ENCODE measurements at regions not wholly inside any gene's neighbourhood (a gene's known extent, or its start where the extent isn't known, plus 50 kb on each side); places are given as distances from the start of the nearest gene placed in this dataset.
"Not testable (repeated sequence)": the region's sequence is repeated elsewhere in the genome, so short reads cannot be mapped to it uniquely, and the experiment has no call there.

DNA sequence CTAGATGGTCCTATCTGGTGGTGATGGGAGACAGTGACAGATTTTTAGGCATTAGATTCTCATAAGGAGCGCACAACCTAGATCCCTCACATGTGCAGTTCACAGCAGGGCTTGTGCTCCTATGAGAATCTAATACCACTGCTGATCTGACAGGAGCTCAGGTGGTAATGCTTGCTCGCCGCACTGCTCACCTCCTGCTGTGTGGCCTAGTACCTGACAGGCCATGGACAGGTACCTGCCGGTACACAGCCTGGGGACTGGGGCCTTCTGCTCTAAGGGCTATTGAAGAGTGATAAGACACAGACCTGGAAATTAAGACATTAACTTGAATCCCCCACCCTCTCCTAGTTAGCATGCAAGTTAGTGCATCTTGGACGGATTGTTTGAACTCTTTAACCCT lies 64.4 kb downstream of the KLRB1 start:
- not testable (repeated sequence) for DNase-seq (ENCODE audit: low read depth)

DNA sequence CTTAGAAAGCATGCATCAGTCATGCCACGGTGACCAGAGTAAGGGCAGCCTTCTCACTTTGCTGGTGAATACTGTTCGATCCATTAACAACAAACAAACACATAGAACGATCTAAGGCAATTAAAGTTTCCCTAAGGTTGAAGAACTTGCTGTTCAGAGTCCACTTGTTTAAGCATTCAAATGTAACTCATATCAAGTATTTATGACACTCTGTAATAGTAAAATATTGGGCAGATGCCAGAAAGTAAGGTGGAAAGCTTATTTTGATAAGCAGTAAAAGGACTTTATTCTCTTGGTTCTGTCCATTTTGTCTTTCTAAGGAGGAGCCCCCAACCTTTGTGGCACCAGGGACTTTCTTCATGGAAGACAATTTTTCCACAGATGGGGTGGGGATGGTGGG lies 64.9 kb downstream of the KLRB1 start:
- not testable (repeated sequence) for DNase-seq (ENCODE audit: low read depth); H3K4me3 ChIP-seq (ENCODE audit: low read length)

More for the DNA sequence above, 64.4 kb downstream of the KLRB1 start:
- H3K4me3 ChIP-seq (ENCODE audit: low read length) = not testable (repeated sequence)

DNA sequence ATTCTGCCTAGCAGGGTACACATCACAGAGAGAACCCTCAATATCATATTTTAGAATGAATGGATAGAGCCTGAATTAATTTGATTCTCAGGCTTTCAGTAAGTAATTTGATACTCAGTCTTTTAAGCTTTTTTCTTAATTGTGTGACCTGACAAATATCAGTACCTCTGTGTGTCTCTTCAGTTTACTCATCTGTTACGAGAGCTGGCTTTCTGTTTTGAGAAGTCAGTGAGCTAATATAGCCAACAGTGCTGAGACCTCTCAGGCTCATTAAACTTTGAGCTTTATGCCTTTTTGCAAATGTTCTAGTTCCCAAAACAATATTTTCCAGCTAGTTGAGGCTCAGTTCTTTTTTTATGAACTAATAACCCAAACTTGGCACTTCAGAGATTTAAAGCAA lies 91.8 kb downstream of the KLRB1 start:
- not testable (repeated sequence) for DNase-seq (ENCODE audit: low read depth); H3K4me3 ChIP-seq (ENCODE audit: low read length)

DNA sequence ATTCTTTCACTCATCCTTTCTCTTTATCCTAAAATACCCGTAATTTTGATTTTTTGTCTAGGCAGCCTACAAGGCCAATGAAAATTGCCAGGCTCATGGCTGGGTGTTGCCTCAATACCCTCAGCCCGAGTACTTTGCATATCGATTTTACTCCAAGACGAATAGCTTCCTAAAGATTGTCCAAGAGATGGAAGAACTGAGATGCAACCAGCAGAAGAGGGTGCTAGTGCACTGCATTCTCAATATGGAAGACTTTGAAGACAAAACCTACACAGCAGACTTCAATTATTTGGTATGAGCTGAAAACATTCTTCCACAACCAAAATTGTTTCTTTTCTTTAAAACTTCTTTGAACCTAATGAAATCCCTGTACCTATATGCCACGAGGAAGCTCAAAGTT lies 95.0 kb downstream of the KLRB1 start:
- not testable (repeated sequence) for DNase-seq (ENCODE audit: low read depth)

DNA sequence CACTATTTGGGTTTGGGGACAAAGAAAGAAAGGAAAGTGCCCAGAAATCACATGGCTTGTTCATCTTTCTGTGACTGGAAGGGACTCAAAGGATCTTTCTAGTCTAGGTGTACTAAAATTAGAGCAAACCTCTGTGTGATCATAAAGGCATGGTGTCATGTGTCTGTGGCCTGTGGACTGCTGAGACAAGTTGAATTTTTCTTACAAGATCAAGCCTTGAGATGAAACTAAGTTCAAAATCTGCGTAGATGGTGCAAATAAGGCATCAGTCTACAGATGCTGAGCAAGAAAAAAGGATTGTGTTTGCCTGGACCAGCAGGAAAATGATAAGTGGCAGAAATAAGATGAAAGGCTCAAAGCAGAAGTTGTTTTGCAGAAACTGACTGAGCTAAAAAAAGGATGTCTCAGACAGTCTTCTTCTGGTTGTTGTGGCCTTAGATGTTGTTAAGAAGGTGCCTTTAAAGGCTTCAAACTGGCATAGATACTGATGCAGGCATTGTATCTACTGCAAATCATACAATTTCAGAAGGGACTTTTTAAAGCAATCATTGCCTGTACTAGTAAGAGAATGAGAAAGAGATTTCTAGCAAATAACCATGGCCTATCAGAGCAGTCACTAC lies 97.2 kb downstream of the KLRB1 start:
- DNase-seq (ENCODE audit: low read depth); H3K4me3 ChIP-seq (ENCODE audit: low read length): not testable (repeated sequence)

More for the DNA sequence above, 95.0 kb downstream of the KLRB1 start:
- not testable (repeated sequence) for H3K4me3 ChIP-seq (ENCODE audit: low read length)

DNA sequence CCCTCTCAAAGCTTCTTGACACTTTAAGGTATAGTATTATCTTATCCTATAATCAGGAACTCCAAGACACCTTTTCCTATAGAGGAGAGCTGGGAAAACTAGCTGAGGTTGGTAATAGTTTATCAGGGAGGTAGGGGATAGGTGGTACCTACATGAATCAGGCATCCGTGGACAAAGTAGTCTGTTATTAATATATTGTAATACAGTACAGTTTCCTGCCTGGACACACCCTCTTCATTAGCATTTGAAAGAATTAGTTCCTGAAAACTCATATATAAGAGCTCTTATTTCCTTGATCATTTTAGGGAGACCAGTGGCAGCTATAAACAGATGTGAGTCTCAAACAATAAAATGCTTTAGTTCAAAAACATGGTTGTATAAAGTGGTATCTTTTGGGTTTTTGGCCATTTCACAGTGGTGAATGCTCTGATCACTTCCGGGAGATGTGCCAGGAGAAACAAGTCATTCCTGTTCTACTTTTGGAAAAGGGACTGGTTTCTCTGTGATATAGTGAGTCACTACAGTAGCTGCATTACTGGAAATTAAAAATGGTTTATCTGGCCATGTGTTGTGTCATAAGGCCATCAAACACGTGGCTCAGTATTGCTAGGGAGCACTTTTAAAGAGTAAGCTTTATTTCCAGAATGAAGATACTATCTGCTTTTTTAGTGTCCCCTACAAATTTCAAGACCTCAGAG lies 98.1 kb downstream of the KLRB1 start:
- H3K4me3 ChIP-seq (ENCODE audit: low read length) = no peak overlapping the region
- TF ChIP-seq, protein P1, sequence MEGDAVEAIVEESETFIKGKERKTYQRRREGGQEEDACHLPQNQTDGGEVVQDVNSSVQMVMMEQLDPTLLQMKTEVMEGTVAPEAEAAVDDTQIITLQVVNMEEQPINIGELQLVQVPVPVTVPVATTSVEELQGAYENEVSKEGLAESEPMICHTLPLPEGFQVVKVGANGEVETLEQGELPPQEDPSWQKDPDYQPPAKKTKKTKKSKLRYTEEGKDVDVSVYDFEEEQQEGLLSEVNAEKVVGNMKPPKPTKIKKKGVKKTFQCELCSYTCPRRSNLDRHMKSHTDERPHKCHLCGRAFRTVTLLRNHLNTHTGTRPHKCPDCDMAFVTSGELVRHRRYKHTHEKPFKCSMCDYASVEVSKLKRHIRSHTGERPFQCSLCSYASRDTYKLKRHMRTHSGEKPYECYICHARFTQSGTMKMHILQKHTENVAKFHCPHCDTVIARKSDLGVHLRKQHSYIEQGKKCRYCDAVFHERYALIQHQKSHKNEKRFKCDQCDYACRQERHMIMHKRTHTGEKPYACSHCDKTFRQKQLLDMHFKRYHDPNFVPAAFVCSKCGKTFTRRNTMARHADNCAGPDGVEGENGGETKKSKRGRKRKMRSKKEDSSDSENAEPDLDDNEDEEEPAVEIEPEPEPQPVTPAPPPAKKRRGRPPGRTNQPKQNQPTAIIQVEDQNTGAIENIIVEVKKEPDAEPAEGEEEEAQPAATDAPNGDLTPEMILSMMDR (conservative IDR thresholded peaks at IDR 0.05; ENCODE audit: low read length) = no peak
- DNase-seq (ENCODE audit: low read depth) = peak; percentile 59

DNA sequence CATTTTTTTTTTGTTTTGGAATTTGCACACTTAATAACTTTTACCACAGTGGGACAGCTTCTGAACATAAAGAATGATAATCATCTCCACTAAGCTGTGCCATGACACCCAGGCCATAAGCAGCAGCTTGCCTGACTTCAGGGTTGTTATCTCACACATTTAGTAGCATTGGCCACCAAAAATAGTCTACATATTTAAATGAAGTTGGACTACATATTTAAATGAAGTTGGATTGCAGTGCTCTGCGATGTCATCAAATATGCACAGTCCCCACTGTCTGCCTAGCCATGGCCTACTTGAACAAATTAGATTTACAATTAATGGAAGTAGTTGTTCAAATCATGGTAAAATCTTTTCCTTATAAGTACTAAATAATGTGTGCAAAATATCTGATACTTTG lies 101.0 kb downstream of the KLRB1 start:
- DNase-seq (ENCODE audit: low read depth) = no peak
- H3K4me3 ChIP-seq (ENCODE audit: low read length) = no peak overlapping the region
- TF ChIP-seq, protein P1 (conservative IDR thresholded peaks at IDR 0.05; ENCODE audit: low read length) = no peak

DNA sequence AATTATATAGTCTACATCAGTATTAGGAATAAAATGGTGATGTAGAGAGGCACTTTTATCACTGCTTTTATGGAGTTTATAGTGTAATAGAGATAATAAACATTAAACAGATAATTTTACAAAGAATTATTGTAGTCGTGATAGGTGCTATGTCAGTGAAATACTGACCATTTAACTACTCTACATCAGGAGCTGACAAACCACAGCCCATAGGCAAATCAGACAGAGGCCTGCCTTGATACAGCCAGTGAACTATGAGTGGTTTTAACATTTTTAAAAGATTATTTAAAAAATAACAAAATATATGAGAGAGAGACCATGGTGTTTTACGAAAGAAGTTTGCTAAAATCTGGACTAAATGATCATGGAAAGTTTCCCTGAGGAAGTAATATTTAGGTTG lies 104.3 kb downstream of the KLRB1 start:
- not testable (repeated sequence) for H3K4me3 ChIP-seq (ENCODE audit: low read length); DNase-seq (ENCODE audit: low read depth)

DNA sequence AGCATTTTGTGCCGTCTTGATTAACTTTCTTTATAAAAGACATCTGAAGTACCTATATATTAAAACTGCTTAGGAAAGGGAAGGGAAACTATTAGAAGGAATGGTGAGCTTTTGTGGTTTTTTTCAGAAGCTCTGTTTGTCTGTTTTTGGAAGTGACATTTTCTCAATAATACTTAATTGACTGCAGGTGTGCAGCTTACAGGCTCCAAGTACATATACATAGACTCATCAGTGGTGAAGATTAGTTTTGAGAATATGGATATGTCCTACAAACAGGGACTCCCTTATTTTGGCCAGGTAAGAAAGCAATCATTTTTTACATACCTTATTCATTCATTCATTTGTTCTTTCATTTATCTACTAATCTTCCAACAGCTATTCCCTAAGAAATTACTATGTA lies 104.9 kb downstream of the KLRB1 start:
- not testable (repeated sequence) for H3K4me3 ChIP-seq (ENCODE audit: low read length); DNase-seq (ENCODE audit: low read depth)

DNA sequence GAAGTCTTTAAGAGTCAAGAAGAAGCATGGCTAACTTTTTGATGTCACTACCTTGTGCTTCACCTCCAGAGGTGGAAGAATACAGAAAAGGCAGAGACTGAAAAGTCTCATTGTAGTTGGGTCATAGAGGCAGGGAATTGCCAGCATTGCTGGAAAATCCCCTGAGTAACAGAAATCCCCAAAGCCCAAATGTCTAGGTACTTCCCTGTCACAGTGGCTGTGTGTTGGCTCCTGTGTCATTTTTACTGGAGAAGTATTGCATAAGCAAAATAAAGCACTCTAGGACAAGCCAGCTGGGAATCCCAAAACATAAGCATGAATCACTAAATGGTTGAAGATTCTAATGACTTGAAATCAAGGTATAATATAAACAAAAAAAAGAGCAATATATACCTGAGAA lies 114.4 kb downstream of the KLRB1 start:
- not testable (repeated sequence) for H3K4me3 ChIP-seq (ENCODE audit: low read length); DNase-seq (ENCODE audit: low read depth)

DNA sequence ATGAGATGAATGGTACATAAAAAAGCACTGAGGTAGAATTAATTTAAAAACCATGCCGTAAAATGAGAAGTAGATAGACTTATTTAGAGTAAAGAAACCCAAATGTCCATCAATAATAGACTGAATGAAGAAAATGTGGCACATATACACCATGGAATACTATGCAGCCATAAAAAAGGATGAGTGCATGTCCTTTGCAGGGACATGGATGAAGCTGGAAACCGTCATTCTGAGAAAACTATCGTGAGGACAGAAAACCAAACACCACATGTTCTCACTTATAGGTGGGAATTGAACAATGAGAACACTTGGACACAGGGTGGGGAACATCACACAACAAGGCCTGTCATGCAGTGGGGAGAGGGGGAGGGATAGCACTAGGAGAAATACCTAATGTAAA lies 126.4 kb downstream of the KLRB1 start:
- not testable (repeated sequence) for DNase-seq (ENCODE audit: low read depth); H3K4me3 ChIP-seq (ENCODE audit: low read length)

DNA sequence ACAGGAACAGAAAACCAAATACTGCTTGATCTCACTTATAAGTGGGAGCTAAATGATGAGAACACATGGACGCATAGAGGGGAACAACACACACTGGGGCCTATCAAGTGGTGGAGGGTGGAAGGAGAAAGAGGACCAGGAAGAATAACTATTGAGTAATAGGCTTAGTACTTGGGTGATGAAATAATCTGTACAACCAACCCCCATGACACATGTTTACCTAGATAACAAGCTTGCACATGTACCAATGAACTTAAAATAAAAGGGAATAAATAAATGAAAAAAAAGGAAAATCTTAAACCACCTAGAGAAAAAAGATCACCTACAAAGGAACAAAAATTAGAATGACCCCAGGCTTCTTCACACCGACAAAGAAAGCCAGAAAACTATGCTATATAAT lies 133.5 kb downstream of the KLRB1 start:
- not testable (repeated sequence) for DNase-seq (ENCODE audit: low read depth)

DNA sequence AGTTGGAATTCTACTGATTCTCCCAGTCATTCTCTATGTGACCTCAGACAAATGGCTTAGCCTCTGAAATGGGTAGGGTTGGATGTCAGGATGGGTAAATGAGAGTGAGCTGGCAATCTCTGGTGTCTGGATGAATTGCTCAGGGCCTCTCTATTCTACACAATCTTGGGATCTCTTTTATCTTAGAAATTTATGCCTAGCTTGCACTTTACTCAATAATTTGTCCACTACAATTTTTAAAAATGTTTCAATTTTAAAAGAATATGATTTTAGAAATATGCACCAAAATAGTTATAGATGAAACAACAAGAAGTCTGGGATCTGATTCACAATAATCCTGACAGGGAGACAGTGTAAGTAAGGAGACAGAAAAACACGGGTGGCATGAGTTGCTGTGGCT lies 134.1 kb downstream of the KLRB1 start:
- DNase-seq (ENCODE audit: low read depth); H3K4me3 ChIP-seq (ENCODE audit: low read length): not testable (repeated sequence)

More for the DNA sequence above, 133.5 kb downstream of the KLRB1 start:
- not testable (repeated sequence) for H3K4me3 ChIP-seq (ENCODE audit: low read length)

DNA sequence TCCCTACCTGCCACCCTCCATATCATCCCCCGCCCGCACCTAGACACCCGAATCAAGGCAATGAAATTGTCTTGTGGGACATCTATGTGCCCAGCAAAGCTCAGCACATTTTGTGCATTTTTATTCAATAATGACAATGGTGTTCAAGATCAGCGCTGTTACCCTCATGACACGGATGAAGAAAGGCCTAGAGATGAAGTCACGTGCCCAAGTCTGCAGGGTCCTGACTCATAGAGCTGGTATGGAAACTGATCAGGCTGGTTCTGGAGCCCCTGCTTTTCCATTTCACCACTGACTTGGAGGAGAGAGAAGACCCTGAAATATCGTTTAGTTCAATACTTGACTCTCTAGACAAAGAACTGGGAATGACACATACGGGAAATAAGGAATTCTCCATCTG lies 136.2 kb downstream of the KLRB1 start:
- DNase-seq (ENCODE audit: low read depth); H3K4me3 ChIP-seq (ENCODE audit: low read length): not testable (repeated sequence)

DNA sequence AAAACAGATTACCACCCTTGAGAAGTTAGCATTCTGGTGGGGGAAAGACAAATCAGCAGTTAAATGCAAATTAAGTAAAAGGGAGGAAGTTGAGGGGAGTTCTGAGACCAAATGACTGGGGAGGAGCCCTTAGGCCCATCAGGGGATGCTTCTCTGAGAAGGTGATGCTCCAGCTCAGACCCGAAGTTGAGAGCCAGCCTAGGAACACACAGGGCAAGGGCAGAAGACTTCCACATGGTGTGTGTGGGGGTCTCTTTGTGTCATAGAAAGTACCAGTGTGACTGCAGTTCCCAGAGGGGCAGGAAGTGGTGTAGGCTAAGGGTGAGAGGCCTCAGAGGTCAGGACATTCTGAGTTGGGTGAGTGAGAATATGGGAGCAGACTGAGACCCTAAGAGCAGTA lies 137.3 kb downstream of the KLRB1 start:
- DNase-seq (ENCODE audit: low read depth); H3K4me3 ChIP-seq (ENCODE audit: low read length): not testable (repeated sequence)

DNA sequence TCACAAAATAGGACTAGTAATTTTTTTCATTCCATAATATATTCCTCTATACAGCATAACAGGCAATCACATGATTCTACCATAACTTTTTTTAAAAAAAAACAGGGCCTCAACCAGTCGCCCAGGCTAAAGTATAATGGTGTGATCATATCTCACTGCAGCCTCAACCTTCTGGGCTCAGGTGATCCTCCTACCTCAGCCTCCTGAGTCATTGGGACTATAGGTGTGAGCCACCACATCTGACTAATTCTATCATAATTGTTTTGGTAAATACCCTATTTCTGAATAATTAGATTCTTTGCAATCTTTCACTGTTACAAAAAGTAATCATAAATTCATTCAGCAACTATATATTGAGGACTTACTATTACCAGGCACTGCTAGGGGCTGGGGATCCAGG lies 137.8 kb downstream of the KLRB1 start:
- not testable (repeated sequence) for H3K4me3 ChIP-seq (ENCODE audit: low read length); DNase-seq (ENCODE audit: low read depth)

DNA sequence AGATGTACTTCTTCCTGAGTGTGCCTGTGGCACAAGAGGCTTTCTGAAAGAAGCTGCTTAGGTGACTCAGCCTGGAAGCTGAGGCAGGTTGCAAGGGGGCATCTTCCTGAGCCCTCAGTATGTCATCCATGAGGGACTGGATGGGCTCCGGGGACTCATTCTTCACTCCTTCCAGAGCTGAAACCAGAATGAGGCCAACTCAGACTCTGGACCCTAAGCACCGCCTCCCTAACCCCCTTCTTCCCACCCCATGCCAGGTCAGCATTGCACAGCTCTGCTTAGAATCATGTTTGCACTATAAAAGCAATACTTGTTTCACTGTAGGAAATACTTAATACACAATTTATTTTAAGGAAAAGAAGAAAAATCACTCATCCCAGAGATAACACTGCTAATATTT lies 138.3 kb downstream of the KLRB1 start:
- not testable (repeated sequence) for H3K4me3 ChIP-seq (ENCODE audit: low read length); DNase-seq (ENCODE audit: low read depth)
